Esophagus muscularis mucosa (tissue), 4 donors: ENCODE measurements at regions not wholly inside any gene's neighbourhood (a gene's known extent, or its start where the extent isn't known, plus 50 kb on each side); places are given as distances from the start of the nearest gene placed in this dataset.

Source experiments
- DNase-seq: peaks from one replicate; pipeline ENCODE4 v3.0.0-alpha.2; 2017; ENCODE audit errors: extremely low spot score
- H3K27ac ChIP-seq, 4 donors: fragments of 200-600 bp; sonication (generic); replicated peaks in 1 of 4; 1 replicate in 3 of 4; 2 replicates in 1 of 4; pipeline ENCODE4 v1.5.1; 2016 to 2019; ENCODE audit warnings: mild to moderate bottlenecking in 1 of 4
- H3K27me3 ChIP-seq, 4 donors: fragments of 200-600 bp; sonication (generic); one replicate each; pipeline versions ENCODE4 v1.5.1 to v1.6.0; 2016 to 2019
- H3K36me3 ChIP-seq, 4 donors: fragments of 200-600 bp; sonication (generic); one replicate each; pipeline ENCODE4 v1.5.1; 2016 to 2019
- H3K4me1 ChIP-seq, 4 donors: fragments of 200-600 bp; sonication (generic); one replicate each; pipeline ENCODE4 v1.5.1; 2016 to 2019
- H3K4me3 ChIP-seq, 4 donors: fragments of 200-600 bp; sonication (generic); 1 replicate in 2 of 4; 2 replicates in 2 of 4; pipeline ENCODE4 v1.5.1; 2016 to 2019; ENCODE audit warnings: mild to moderate bottlenecking in 4 of 4, moderate library complexity in 1 of 4
- H3K9me3 ChIP-seq, 4 donors: fragments of 200-600 bp; sonication (generic); 1 replicate in 3 of 4; 2 replicates in 1 of 4; pipeline ENCODE4 v1.5.1; 2016 to 2019
- EP300 ChIP-seq: sonication (generic); formaldehyde crosslinking; IDR thresholded peaks from one replicate; pipeline ENCODE4 v1.6.1; 2017; ENCODE audit warnings: antibody characterized with exemption
- POLR2A ChIP-seq: fragments of 450-650 bp; IDR thresholded peaks from one replicate; pipeline ENCODE4 v1.6.1; 2017; ENCODE audit warnings: antibody characterized with exemption, moderate library complexity, mild to moderate bottlenecking, low read depth
- POLR2AphosphoS5 ChIP-seq, 2 donors: sonication (generic); formaldehyde crosslinking; IDR thresholded peaks; one replicate each; pipeline ENCODE4 v1.6.1; 2017; ENCODE audit warnings: antibody characterized with exemption in 2 of 2
- WGBS: methylation state at CpG from one replicate; pipeline ENCODE4 v1.1.5; 2018; 5-methylcytosine and 5-hydroxymethylcytosine counted together
- intact Hi-C: fragments of 100-400 bp; cut with DNase I; formaldehyde crosslinking; loops from one replicate; pipeline ENCODE4 v1.15.1; 2023
- TF ChIP-seq, protein P1 (sequence below), 3 experiments: fragments of 200-600 bp in 2 of 3; fragments of 450-650 bp in 1 of 3; sonication (generic) in 2 of 3; IDR thresholded peaks; one replicate each; pipeline ENCODE4 v1.5.1; 2017 to 2019; ENCODE audit warnings: antibody characterized with exemption in 3 of 3, mild to moderate bottlenecking in 2 of 3, moderate library complexity in 1 of 3

- Histone ChIP-seq H3K9me3 (no peaks in the 10 kb centered on the region), H3K27me3 (no peaks in the 10 kb centered on the region), H3K27ac (no peak overlapping the region), H3K4me1 (no peaks in the 10 kb centered on the region), H3K4me3 (no peak overlapping the region), H3K36me3 (no peaks in the 10 kb centered on the region)
- no peak for DNase-seq
- TF ChIP-seq EP300 (no peak), POLR2AphosphoS5 (IDR thresholded peaks at IDR 0.05) (no peak), POLR2A (no peak)
- TF ChIP-seq, protein P1, sequence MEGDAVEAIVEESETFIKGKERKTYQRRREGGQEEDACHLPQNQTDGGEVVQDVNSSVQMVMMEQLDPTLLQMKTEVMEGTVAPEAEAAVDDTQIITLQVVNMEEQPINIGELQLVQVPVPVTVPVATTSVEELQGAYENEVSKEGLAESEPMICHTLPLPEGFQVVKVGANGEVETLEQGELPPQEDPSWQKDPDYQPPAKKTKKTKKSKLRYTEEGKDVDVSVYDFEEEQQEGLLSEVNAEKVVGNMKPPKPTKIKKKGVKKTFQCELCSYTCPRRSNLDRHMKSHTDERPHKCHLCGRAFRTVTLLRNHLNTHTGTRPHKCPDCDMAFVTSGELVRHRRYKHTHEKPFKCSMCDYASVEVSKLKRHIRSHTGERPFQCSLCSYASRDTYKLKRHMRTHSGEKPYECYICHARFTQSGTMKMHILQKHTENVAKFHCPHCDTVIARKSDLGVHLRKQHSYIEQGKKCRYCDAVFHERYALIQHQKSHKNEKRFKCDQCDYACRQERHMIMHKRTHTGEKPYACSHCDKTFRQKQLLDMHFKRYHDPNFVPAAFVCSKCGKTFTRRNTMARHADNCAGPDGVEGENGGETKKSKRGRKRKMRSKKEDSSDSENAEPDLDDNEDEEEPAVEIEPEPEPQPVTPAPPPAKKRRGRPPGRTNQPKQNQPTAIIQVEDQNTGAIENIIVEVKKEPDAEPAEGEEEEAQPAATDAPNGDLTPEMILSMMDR (IDR thresholded peaks at IDR 0.05) = no peak
- WGBS = 68% methylated on average over 4 of the region's 4 CpGs
- intact Hi-C loops = no loop called here
These were observed 91.9 kb downstream of the LEPR start for GRCh38 chr1:65512383-65512782.

GRCh38 chr1:65512967-65513780 lies 92.7 kb downstream of the LEPR start:
- no peaks in the 10 kb centered on the region for H3K9me3 ChIP-seq
- DNase-seq = no peak
- no peak overlapping the region for H3K27ac ChIP-seq
- H3K4me1 ChIP-seq = no peaks in the 10 kb centered on the region
- TF ChIP-seq POLR2AphosphoS5 (IDR thresholded peaks at IDR 0.05) (no peak), EP300 (no peak), POLR2A (no peak)
- TF ChIP-seq, protein P1 (IDR thresholded peaks at IDR 0.05) = no peak
- intact Hi-C loops = no loop called here
- no peak overlapping the region for H3K4me3 ChIP-seq
- H3K36me3 ChIP-seq = no peaks in the 10 kb centered on the region
- H3K27me3 ChIP-seq = no peaks in the 10 kb centered on the region
- 80% methylated on average over 1 of the region's 1 CpG for WGBS

DNA sequence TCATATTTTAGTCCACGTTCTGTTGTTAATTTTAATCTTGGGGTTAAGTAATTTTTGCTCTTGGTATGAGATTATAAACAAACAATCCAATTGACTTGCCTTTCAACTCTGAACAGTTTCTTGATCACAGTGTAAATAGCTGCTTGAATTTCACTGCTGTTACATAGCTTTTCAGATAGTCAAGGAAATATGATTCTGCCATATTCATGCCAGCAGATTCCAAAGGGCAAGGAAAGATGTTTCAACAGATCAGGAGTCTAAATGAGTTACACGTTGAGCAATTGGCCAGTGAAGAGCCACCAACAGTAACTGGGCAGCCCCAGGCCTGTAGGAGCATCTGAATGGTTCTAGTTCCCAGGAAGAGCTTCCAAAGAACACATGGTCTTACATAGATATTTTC lies 93.6 kb downstream of the LEPR start:
- H3K9me3 ChIP-seq = no peaks in the 10 kb centered on the region
- TF ChIP-seq, protein P1 (IDR thresholded peaks at IDR 0.05) = no peak
- TF ChIP-seq EP300 = no peak
- no peaks in the 10 kb centered on the region for H3K27me3 ChIP-seq
- H3K4me1 ChIP-seq = no peaks in the 10 kb centered on the region
- no peaks in the 10 kb centered on the region for H3K36me3 ChIP-seq
- H3K27ac ChIP-seq = no peak overlapping the region
- intact Hi-C loops = no loop called here
- no peak for DNase-seq
- 71% methylated on average over 2 of the region's 2 CpGs for WGBS
- H3K4me3 ChIP-seq = no peak overlapping the region

DNA sequence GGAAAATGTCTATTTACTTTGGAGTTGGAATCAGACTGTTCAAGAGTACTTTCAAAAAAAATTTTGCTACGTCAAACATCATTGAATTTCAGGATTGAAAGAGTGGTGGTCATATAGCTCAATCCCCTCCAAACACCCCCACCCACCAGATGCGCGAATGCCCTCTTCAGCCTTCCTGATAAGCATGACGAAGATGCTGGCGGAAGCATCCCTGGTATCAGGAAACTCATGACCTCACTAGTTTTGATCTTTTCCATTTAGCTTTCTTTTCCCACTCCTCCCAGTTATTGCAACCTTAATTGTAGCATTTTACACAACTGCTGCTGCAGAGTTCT lies 104.4 kb downstream of the LEPR start:
- Histone ChIP-seq H3K4me3 (peak overlapping the region; percentile 58 to 64 (median 60)), H3K36me3 (no peaks in the 10 kb centered on the region), H3K4me1 (peaks cover 6 to 19% (median 16%) of the 10 kb centered on the region in 4 donors), H3K27ac (peak overlapping the region in 3 of 4 donors; percentile 51 to 76 (median 75)), H3K27me3 (peaks cover 0 to 39% (median 15%) of the 10 kb centered on the region in 4 donors), H3K9me3 (no peaks in the 10 kb centered on the region)
- no peak for DNase-seq
- intact Hi-C loops = no loop called here
- WGBS = 44% methylated on average over 5 of the region's 5 CpGs
- TF ChIP-seq POLR2A = no peak

- WGBS = under 1% methylated on average over 27 of the region's 87 CpGs
- Histone ChIP-seq H3K27me3 (peaks cover 0 to 39% (median 15%) of the 10 kb centered on the region in 4 donors), H3K4me1 (peaks cover 6 to 19% (median 16%) of the 10 kb centered on the region in 4 donors), H3K36me3 (no peaks in the 10 kb centered on the region), H3K9me3 (no peaks in the 10 kb centered on the region), H3K27ac (peak overlapping the region; percentile 51 to 76 (median 68)), H3K4me3 (peak overlapping the region; percentile 58 to 64 (median 60))
- DNase-seq = no peak
- intact Hi-C loops = no loop called here
- TF ChIP-seq POLR2A = no peak
- no peak for TF ChIP-seq POLR2AphosphoS5 (IDR thresholded peaks at IDR 0.05)
- TF ChIP-seq EP300 = no peak
- TF ChIP-seq, protein P1 (IDR thresholded peaks at IDR 0.05) = no peak
These were observed 105.0 kb downstream of the LEPR start for GRCh38 chr1:65525266-65526048.
